ENCODE measurements at regions not wholly inside any gene's neighbourhood (a gene's known extent, or its start where the extent isn't known, plus 50 kb on each side); places are given as distances from the start of the nearest gene placed in this dataset.

GRCh38 chr5:85428426-85428934, 1043.8 kb upstream of the EDIL3 start:
- TF ChIP-seq, protein P1, sequence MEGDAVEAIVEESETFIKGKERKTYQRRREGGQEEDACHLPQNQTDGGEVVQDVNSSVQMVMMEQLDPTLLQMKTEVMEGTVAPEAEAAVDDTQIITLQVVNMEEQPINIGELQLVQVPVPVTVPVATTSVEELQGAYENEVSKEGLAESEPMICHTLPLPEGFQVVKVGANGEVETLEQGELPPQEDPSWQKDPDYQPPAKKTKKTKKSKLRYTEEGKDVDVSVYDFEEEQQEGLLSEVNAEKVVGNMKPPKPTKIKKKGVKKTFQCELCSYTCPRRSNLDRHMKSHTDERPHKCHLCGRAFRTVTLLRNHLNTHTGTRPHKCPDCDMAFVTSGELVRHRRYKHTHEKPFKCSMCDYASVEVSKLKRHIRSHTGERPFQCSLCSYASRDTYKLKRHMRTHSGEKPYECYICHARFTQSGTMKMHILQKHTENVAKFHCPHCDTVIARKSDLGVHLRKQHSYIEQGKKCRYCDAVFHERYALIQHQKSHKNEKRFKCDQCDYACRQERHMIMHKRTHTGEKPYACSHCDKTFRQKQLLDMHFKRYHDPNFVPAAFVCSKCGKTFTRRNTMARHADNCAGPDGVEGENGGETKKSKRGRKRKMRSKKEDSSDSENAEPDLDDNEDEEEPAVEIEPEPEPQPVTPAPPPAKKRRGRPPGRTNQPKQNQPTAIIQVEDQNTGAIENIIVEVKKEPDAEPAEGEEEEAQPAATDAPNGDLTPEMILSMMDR (IDR thresholded peaks at IDR 0.05) = no peak
- TF ChIP-seq POLR2A (IDR thresholded peaks at IDR 0.05) (no peak), POLR2AphosphoS5 (IDR thresholded peaks at IDR 0.05) (no peak)

Data from stomach (tissue), 4 donors.